HG02852 (cell line): ENCODE measurements at regions not wholly inside any gene's neighbourhood (a gene's known extent, or its start where the extent isn't known, plus 50 kb on each side); places are given as distances from the start of the nearest gene placed in this dataset.
"Not testable (repeated sequence)": the region's sequence is repeated elsewhere in the genome, so short reads cannot be mapped to it uniquely, and the experiment has no call there.

Experiments
- ATAC-seq: cut with Tn5 transposase; IDR thresholded peaks from one replicate; pipeline ENCODE4 v1.9.1; 2021; ENCODE audit warnings: mild to moderate bottlenecking, moderate library complexity; ENCODE audit not compliant: unreplicated experiment

DNA sequence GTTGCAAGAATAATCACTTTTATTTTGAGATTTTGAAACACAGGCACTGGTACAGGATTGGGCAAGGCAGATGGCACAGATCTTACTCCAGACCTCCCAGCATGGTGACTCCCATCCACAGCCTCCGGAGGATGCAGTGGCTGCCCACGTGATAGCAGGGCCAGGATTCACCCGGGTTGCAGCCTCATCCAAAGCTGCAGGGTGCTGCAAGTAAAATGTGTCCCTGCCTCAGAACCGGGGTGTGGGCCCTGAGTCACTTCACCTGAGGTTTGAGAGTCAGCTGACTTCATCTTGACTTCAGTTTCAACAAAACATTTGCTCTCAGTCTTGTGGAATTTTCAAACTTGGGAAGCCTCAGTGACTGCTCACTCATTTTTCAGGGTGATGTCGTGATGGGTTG lies 201.9 kb downstream of the FGF9 start:
- no peak for ATAC-seq

DNA sequence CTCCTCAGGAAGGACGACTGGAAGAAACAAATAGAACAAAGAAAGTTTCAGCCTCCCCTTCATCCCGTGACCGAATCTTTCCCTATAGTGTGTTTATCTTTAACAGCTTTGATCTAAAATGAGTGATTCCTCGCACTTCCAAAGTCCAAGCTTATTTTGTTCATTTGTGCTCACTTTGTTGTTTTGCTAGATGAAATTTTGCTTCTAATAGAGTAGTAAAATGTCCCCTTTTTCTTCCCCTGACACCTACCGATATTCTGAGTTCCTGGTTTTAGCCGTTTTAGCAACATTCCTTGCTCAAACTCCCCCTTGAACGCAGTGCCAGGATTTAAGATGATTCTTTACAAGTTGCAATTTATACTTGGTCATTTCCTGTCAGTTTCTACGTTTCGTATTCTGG lies 204.2 kb downstream of the FGF9 start:
- ATAC-seq: no peak

DNA sequence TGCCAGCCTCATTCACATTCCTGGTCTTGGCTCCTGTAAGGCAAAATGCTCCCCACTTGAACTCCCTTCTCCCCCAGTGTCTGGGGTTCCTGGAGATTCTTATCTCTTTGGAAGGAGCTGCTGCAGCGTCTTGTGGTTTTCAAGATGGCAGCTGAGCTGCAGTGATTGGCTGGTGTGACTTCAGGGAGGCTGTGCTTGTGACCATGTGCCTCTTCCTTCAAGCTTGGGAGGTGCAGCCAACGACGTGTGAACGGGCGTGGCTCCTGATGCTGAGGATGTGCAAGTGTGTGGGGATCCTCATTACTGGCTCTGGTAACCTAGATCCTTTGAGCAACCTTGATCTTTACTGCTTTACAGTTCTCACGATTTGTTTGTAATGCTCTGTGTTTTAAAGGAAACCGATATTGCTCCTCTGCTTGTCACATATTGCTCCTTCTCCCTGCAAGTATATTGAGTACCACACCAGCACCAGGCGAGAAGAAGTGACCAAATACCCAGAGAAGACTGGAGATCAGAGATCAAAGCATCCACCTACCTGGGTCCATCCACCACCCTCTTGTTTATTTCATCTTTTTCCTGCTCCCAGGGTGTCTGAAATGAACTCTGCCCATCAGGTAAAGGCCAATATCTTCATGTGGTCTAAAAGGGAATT lies 208.5 kb downstream of the FGF9 start:
- ATAC-seq: no peak

DNA sequence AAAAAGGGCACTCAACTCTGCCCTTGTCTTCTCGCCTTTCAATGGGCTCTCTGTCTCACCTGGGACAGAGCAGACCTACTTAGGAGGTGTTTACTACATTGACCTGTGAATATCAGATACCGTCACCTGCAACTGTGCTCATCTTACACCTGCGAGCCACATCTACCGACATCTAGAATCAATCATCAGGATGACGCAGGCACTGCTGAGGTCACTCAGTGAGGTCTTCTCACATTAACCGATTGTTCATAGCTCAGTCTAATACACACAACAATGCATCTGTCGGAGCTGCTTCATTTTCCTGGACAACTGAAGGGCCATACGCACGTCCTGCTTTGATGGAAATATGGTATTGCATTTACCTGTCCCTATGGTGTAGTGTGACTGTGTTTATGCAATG lies 211.9 kb downstream of the FGF9 start:
- ATAC-seq: no peak

DNA sequence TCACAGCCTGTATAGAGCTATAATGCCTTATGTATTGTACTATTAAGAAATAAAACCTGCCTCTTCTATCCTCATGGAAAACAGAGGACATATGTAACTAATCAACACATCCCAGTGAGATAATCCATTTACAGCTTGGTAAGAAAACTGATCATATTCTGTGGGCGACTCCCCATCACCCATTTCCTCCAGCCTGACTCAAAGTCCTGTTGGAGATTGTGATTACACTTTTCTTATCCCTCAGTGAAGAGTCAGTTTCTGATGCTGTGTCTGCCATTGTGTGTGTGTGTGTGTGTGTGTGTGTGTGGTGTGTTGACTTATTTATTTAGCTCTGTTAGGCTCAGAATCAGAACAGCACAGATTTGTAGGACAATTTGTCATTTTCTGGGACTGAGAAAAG lies 212.8 kb downstream of the FGF9 start:
- no peak for ATAC-seq

DNA sequence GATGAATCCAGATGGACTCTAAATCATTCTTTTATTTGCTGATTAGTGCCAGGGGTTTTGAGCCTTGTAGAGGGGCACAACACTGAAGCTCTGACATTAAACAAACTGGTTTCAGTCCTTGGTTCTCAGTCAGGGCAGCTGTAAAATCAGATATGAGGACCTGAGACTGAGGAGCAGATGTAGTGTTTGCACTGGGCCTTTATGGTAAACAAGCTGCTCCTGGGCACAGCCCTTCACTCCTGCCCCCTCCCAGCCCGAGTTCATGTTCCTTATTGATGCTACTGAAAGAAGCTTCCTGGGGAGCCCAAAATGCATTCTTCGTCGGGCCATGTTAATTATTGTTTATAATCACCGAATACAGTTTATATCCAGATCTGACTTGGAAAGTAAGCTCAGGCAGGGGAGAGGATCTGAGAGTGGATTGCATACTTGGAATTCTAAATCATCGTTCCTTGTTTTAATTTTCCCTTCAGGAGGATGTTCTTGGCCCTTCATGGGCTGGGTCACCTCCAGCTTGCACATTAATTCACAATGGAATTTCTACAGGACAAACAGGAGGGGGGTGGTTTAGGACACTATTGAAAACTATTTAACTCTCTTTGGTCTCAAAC lies 213.5 kb downstream of the FGF9 start:
- no peak for ATAC-seq

DNA sequence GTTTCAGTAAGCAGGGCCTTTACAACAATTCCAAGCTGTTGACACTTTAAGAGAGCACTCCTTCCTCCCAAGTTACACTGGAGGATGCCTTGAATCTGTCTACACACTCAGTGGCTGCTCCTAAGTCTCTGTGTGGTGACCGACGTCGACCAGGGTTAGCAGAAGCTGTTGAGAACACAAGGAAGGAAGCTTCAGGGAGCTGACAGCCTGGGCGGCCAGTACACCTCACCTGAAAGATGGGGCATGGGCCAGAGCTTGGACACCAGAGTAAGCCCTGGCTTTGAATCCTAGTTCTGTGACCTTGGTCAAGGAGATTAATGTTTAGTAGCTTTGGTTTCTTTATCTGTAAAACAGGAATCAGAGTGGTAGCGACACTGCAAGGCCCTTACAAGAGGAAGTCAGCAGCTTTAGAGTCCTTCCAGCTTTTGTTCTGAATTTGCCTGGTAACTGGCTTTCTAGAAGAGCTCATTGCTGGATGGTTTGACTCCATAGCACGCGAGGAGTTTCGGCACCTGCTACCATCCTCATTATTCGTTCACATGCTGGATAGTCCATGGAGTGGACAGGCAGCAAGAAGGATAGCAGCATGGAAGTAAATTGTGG lies 214.2 kb downstream of the FGF9 start:
- ATAC-seq: no peak

DNA sequence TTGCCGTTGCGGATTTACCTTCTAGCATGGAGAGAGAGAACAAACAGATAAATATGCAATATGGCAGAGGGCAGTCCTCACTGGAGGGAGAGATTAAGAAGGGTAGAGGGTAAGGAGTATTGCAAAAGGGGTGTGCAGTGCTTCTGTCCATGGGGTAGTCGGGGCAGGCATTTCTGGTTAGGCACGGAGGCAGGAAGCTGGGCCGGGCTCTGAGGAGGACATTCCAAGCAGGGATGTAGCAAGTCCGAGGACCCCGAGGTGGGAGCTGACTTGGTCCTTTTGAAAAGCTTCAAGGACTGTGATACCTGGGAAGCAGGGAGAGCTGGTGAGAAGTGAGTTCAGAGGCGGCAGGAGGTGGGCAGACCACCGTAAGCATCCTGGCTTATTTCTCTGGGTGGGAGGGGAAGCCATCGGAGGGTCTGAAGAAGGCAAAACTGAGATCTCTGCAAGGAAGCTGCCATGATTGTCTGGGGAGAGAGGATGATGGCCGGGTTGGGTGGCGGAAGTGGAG lies 214.9 kb downstream of the FGF9 start:
- ATAC-seq: no peak

DNA sequence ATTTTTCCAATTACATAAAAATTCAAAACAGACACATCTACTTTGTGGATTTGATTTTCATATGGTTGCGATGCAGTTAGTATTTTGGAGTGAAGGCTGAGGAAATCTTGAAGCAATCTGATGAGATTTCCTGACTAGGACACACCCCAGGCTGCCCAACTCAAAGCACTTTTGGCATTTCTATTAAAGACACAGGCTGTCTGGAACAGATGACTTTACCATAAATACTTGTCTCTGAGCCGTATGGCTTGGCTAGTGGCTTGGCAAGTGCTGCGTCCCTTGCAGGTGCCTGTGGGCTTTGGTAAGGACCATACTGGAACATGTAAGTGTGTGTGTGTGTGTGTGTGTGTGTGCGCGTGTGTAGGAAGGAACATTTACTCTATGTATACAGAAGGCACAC lies 218.8 kb downstream of the FGF9 start:
- ATAC-seq: no peak

DNA sequence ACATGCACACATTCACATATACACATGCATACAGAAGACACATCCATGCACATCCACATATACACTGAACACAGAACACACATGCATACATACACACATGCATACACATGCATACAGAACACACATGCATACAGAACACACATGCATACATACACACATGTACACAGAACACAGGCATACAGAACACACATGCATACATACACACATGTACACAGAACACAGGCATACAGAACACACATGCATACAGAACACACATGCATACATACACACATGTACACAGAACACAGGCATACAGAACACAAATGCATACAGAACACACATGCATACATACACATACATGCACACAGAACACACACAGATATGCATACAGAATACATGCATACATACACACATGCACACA lies 219.3 kb downstream of the FGF9 start:
- ATAC-seq: not testable (repeated sequence)

DNA sequence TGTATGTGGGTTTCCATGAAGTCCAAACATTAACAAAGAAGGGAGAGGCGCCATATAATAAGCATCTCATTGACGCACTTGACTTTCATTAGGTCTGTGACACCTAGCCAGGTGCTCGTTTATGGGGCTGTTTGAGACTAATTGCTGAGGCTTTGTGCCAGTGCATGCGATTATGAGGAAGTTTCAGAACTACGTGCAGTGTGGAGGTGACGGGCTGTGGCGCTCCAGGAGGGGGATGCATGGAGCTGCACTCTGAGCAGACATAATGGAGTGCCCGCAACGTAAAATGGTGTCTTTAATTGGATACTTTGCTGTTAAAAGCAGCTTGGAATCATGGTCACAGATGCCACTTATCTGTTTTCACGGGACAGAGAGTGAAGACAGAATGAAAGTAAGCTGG lies 223.2 kb downstream of the FGF9 start:
- no peak for ATAC-seq

DNA sequence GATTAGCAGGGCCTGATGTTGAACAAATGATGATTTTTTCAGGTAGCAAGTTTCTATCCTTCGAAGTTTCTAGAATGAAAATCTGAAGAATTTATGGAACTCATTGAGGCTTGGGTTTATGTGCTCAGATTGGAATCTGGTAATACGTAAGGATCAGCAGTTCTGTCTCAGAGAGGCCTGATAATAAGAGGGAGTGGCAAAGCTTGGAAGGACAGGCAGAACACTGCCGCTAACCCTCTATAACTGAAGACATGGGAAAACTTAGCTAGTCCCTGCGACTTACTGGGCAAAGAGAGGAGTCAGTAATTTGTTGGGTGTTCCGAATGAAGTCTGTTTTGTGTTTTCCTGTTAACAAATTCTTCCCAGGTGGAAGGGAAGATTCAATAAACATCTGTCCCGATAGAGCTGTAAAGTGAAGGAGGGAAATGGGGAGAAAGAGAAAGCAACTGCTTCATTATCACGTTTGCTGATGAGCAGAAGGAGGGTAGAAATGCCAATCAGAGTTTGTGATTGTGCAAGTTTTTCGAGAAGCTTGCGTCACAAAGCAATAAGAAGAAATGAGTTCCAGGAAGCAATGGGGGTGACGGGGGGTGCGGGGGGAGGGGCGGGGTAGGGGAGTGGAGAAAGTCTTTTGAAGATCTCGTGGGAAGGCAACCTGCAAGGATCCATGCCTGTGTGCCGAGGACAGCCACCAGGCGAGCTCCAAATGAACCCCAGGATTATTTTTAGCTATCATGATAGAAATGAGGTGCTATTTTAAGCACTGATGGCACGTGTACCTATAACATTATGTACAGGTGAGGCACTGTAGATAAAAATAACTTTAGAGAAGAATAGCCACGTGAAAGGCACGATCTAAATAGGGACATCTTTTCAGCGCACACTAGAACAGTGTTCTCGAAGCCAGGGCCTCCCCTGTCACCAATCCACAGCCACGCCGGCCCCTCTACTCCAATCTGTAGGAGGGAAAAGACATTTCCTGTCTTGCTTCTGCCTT lies 224.1 kb downstream of the FGF9 start:
- ATAC-seq: no peak

DNA sequence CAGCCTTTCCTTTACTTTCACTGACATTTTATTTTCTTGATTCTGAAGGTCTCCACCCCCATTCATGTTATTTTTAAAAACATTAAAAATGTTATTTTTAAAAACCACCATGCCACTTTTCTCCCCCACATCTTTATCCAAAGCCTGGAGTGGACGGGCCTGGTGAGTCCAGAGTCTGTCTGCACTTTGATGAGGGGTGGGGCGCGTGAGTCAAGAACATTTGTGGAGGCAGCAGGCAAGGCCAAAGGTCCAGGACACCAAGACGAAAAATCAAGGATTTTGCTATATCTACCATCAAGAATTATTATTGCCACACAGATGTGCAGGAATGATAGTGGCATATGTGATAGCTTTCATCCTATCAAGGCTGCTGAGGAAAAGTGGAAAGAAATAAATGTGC lies 224.9 kb downstream of the FGF9 start:
- ATAC-seq: no peak

DNA sequence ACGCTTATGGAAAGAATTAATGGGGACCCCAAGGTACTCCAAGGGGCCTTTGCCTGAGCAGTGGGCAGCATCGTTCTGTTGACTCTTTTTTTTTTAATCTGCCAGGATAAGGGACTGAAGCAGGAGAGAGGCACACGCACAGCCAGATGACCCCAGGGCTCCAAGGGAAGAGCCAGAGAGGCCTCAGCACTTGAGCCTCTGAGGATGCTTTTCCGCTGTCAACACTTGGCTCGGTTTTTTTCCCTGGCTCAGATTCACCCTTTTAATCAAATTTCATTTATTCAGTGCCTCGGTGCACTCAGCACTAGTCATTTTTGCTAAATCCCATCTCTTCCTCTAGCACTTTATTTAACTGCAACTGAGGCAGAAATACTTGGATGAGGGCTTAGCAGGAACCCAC lies 226.3 kb downstream of the FGF9 start:
- ATAC-seq: no peak

DNA sequence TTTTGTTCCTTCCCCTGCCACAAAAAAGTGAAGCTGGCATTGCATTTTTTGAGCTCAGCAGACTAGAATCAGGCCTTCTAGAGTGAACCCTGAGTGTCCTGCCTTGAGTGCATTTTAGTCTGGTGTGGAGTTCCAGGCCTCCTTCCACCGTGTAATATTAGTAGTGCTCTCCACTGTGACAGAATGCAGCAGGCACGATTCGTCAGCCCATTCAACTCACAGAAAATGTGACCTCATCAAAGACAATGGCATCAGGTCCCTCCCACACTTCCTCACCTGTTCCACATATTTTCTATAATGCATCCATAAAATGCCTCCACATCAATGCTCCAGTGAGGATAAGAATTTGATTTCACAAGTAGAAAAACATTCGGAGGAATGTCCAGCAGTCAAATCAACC lies 227.6 kb downstream of the FGF9 start:
- no peak for ATAC-seq

DNA sequence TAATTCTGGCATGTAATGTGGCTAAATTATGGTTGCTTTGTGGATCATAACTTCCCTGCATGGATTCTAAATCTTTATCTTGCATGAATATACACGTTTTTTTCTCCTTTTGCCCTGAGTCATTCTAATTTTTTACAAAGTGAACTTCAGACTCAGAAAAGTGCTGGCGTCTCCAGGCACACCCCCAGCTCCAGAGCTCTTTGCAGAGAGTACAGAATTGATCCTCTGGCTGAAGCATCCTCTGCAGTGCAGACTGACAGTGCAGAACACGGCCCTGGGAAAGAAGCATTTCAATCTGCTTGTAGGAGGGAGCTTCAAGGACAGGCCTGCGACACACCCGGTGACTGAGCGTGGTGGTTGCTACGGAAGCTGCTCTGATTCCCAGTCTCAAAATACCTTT lies 228.1 kb downstream of the FGF9 start:
- ATAC-seq: no peak

DNA sequence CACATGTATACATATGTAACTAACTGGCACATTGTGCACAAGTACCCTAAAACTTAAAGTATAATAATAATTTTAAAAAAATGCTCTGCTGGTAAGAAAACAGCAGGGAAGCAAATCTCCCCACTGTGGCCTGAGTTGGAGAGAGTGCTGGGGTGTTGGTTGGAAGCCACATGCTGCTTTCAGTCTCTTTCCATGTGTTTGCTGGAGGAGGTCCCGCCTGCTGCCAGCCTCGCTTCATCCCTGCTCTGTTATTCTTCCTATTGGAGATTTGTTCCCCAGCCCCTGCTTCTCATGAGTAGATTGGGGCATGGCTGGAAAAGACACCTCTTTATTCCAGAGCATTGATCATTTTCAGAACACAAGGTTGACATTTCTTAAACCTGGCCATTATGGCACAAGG lies 230.5 kb downstream of the FGF9 start:
- no peak for ATAC-seq

DNA sequence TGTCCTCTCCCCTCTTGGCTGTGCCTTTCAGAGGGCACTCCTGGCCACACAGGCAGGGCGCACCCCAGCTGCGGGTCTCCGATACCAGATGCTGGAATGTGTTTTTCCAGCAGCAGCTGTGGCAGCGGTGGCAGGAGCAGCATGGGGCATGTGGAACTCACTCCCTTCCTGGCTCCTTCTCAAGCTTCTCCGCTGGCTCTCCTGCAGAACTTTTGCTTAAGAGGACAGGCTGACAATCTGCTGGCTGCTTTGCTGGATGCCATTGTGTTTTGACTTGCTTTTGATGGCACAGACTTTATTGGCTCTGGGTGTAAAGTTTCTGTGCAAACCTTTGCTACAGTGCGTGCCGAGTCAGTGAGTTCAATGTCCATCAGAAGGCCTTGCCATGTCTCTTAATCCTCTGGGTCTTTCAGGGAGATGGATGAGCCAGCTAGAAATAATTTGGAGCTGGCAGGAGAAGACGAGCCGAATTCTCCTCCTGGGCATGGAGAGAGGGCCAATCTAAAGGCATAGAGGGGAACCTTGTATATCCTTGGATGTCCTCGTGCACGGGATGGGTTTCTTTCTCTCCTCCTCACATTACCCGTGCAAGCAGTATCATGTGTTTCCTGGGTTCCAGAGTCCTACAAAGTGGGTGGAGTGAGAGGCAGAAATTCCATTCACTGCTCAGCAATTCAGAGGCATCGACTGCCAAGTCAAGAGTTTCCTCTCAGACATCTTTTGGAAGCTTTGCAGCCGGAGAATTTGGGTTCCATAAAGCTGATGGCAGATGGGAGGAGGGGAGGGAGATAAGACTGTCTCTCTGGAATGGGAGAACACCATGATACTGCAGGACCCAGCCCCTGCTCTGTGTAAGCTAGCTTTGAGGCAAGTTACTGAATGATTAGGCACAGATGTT lies 231.2 kb downstream of the FGF9 start:
- ATAC-seq: no peak

DNA sequence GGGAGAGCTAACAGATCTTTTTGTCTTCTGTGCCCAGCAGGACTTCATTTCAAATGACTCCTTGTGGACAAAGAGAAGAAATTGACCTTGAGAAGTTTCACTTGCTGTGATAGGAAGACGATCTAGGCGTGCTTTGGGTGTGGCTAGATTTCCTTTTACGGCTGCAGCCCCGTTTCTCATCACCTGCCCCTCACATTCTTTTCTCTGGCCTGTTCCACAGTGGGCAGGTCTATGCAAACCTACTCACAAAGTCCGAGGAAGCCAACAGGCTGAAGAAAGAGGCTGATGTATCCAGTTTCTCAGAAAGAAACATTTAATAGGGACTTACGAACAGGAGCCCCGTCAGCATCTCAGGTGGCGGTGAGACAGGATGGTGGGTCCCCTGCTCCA lies 231.8 kb downstream of the FGF9 start:
- ATAC-seq: no peak

DNA sequence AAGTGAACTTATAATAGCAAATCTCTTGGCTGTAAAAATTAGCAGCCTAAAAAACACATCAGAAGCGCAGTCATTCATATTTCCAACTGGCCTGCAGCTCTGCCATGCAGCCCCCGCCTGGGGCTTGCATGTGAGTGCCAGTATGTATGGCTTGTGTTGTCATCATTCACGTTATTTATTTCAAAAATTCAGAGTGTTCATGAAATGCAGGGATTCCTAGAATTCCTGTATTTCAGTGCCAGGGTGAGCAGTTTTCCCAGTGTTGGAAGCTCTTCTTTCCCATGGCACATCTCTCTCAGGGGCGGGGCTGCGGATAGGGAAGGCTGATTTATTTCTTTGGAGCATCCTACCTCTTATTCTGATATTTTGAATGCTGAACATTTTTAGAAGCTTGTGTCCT lies 234.6 kb downstream of the FGF9 start:
- no peak for ATAC-seq
